ENCODE measurements at regions not wholly inside any gene's neighbourhood (a gene's known extent, or its start where the extent isn't known, plus 50 kb on each side); places are given as distances from the start of the nearest gene placed in this dataset.

DNA sequence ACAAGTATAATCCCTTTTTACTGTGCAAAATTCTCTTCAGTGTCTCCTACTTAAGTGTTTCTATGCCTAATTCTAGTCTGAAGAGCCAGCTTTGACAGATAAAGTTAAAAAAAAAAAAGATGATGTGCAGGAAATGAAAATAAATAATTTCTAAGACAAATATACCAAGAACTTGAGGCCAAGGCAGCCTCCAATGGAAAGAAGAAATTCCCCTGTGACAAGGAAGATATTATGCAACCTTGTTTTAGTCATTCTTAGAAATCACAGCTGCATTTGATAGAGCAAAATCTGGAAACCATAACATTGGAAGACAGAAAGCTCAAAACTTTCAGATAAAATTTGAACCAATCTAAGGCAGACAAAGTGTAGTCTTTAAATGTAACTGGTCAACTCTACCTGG lies 375.9 kb upstream of the TLE4 start:
- Mint-ChIP-seq H3K4me3 (no peak overlapping the region), H3K9me3 (no peaks in the 10 kb centered on the region), H3K27me3 (ENCODE audit: insufficient read depth, low read depth) (peaks cover 2% of the 10 kb centered on the region), H3K27ac (no peak overlapping the region), H3K4me1 (no peaks in the 10 kb centered on the region), H3K36me3 (no peaks in the 10 kb centered on the region)
- no peaks in the 10 kb centered on the region for H4K20me1 ChIP-seq (ENCODE audit: low read depth)
- no peak for DNase-seq (ENCODE audit: low spot score)
- H3K27ac ChIP-seq, result no peak overlapping the region
- no peaks in the 10 kb centered on the region for H3K36me3 ChIP-seq
- no peak overlapping the region for H3K9ac ChIP-seq
- no peaks in the 10 kb centered on the region for H3F3A ChIP-seq (ENCODE audit: low read depth)
- no peaks in the 10 kb centered on the region for H3K4me1 ChIP-seq
- H3K79me2 ChIP-seq (ENCODE audit: low read depth), result no peaks in the 10 kb centered on the region
- no peak overlapping the region for H3K4me2 ChIP-seq
- H2AFZ ChIP-seq (replicated peaks), result no peak overlapping the region
- no peaks in the 10 kb centered on the region for H3K27me3 ChIP-seq
- no peaks in the 10 kb centered on the region for H3K9me3 ChIP-seq (ENCODE audit: low read depth)
- no peak overlapping the region for H3K4me3 ChIP-seq
- TF ChIP-seq EZH2 (IDR thresholded peaks at IDR 0.05) (no peak), EZH2phosphoT487 (IDR thresholded peaks at IDR 0.05) (no peak)
- TF ChIP-seq, protein P1, sequence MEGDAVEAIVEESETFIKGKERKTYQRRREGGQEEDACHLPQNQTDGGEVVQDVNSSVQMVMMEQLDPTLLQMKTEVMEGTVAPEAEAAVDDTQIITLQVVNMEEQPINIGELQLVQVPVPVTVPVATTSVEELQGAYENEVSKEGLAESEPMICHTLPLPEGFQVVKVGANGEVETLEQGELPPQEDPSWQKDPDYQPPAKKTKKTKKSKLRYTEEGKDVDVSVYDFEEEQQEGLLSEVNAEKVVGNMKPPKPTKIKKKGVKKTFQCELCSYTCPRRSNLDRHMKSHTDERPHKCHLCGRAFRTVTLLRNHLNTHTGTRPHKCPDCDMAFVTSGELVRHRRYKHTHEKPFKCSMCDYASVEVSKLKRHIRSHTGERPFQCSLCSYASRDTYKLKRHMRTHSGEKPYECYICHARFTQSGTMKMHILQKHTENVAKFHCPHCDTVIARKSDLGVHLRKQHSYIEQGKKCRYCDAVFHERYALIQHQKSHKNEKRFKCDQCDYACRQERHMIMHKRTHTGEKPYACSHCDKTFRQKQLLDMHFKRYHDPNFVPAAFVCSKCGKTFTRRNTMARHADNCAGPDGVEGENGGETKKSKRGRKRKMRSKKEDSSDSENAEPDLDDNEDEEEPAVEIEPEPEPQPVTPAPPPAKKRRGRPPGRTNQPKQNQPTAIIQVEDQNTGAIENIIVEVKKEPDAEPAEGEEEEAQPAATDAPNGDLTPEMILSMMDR (IDR thresholded peaks at IDR 0.05), result no peak

DNA sequence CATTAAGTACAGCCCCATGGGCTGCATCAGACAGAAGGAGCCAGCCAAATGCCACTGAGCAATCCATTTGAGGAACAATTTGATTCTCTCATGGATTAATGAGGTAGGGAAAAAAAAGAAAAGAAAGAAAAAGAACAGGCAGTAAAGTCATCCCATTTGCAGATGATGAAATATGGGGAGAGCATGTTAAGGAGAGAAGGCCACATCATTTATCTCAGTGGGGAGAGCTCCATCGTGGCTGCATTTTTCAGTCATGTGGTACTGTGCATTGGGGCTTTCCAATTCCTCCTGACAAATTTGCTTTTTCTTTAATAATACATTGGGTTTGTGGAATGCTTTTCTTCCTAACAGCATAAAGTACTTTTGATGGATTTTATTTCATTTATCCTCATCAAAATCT lies 375.2 kb upstream of the TLE4 start:
- Mint-ChIP-seq H3K27me3 (ENCODE audit: insufficient read depth, low read depth) (peaks cover 2% of the 10 kb centered on the region), H3K4me1 (no peaks in the 10 kb centered on the region), H3K4me3 (no peak overlapping the region), H3K36me3 (no peaks in the 10 kb centered on the region), H3K27ac (no peak overlapping the region), H3K9me3 (no peaks in the 10 kb centered on the region)
- H3K4me3 ChIP-seq, result no peak overlapping the region
- no peaks in the 10 kb centered on the region for H3F3A ChIP-seq (ENCODE audit: low read depth)
- no peak overlapping the region for H2AFZ ChIP-seq (replicated peaks)
- no peak overlapping the region for H3K9ac ChIP-seq
- no peak for TF ChIP-seq EZH2phosphoT487 (IDR thresholded peaks at IDR 0.05)
- TF ChIP-seq, protein P1 (IDR thresholded peaks at IDR 0.05), result no peak
- no peak for TF ChIP-seq EZH2 (IDR thresholded peaks at IDR 0.05)
- H3K79me2 ChIP-seq (ENCODE audit: low read depth), result no peaks in the 10 kb centered on the region
- no peaks in the 10 kb centered on the region for H4K20me1 ChIP-seq (ENCODE audit: low read depth)
- H3K27me3 ChIP-seq, result no peaks in the 10 kb centered on the region
- H3K4me2 ChIP-seq, result no peak overlapping the region
- no peak overlapping the region for H3K27ac ChIP-seq
- DNase-seq (ENCODE audit: low spot score), result no peak
- no peaks in the 10 kb centered on the region for H3K4me1 ChIP-seq
- H3K9me3 ChIP-seq (ENCODE audit: low read depth), result no peaks in the 10 kb centered on the region
- no peaks in the 10 kb centered on the region for H3K36me3 ChIP-seq

DNA sequence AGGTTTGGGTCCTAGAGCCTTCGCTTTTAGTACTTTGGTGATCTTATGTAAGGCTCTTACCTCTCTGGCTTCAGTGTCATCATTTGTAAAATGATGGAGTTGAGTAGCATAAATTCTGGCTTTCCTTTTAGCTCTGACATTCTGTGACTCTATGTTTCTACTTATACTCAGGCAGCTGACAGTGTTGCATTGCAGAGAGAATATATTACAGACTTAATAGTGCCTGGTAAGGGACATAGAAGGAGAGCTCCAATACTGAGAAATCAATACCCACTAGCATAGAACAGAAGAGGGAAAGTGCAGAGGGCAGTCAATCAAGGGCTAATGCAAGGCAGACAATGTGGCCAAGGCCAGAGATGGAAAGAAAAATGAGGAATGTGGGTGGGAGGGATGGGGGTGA lies 371.4 kb upstream of the TLE4 start:
- H3K27me3 ChIP-seq, result no peaks in the 10 kb centered on the region
- Mint-ChIP-seq H3K27me3 (ENCODE audit: insufficient read depth, low read depth) (peaks cover 2% of the 10 kb centered on the region), H3K27ac (no peak overlapping the region), H3K9me3 (no peaks in the 10 kb centered on the region), H3K36me3 (no peaks in the 10 kb centered on the region), H3K4me3 (no peak overlapping the region), H3K4me1 (no peaks in the 10 kb centered on the region)
- H3K4me3 ChIP-seq, result no peak overlapping the region
- no peaks in the 10 kb centered on the region for H3K4me1 ChIP-seq
- no peaks in the 10 kb centered on the region for H3K9me3 ChIP-seq (ENCODE audit: low read depth)
- H2AFZ ChIP-seq (replicated peaks), result no peak overlapping the region
- no peak overlapping the region for H3K4me2 ChIP-seq
- TF ChIP-seq, protein P1 (IDR thresholded peaks at IDR 0.05), result no peak
- TF ChIP-seq EZH2 (IDR thresholded peaks at IDR 0.05) (no peak), EZH2phosphoT487 (IDR thresholded peaks at IDR 0.05) (no peak)
- no peaks in the 10 kb centered on the region for H3K36me3 ChIP-seq
- DNase-seq (ENCODE audit: low spot score), result no peak
- H3K9ac ChIP-seq, result no peak overlapping the region
- no peak overlapping the region for H3K27ac ChIP-seq
- H4K20me1 ChIP-seq (ENCODE audit: low read depth), result no peaks in the 10 kb centered on the region
- no peaks in the 10 kb centered on the region for H3F3A ChIP-seq (ENCODE audit: low read depth)
- no peaks in the 10 kb centered on the region for H3K79me2 ChIP-seq (ENCODE audit: low read depth)

DNA sequence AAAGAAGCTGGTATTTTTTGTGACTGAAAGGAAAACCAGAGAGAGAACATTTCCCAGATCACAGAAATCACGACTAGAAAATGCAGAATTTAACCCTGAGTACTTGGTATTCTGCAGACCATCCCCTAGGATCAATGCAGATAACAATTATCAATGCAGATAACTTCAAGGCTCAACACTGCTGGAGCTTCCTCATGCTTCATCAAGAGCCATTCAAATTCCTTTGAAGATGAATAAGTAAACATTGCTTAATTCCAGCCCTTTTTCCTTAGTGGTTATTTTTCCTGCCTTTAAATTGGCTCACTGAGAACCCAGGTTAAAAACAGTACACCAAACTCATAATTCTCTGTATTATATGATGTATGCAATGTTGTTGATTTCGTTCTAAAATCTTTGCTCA lies 370.1 kb upstream of the TLE4 start:
- no peaks in the 10 kb centered on the region for H3K79me2 ChIP-seq (ENCODE audit: low read depth)
- H3K36me3 ChIP-seq, result no peaks in the 10 kb centered on the region
- H3K27me3 ChIP-seq, result no peaks in the 10 kb centered on the region
- Mint-ChIP-seq H3K4me1 (peaks cover 2% of the 10 kb centered on the region), H3K27me3 (ENCODE audit: insufficient read depth, low read depth) (no peaks in the 10 kb centered on the region), H3K27ac (no peak overlapping the region), H3K36me3 (no peaks in the 10 kb centered on the region), H3K9me3 (no peaks in the 10 kb centered on the region), H3K4me3 (no peak overlapping the region)
- DNase-seq (ENCODE audit: low spot score), result no peak
- H3K27ac ChIP-seq, result no peak overlapping the region
- H3K4me2 ChIP-seq, result no peak overlapping the region
- no peak overlapping the region for H3K9ac ChIP-seq
- peaks cover under 1% of the 10 kb centered on the region for H3K4me1 ChIP-seq
- H3F3A ChIP-seq (ENCODE audit: low read depth), result no peaks in the 10 kb centered on the region
- H3K4me3 ChIP-seq, result no peak overlapping the region
- no peaks in the 10 kb centered on the region for H4K20me1 ChIP-seq (ENCODE audit: low read depth)
- H3K9me3 ChIP-seq (ENCODE audit: low read depth), result no peaks in the 10 kb centered on the region
- TF ChIP-seq, protein P1 (IDR thresholded peaks at IDR 0.05), result no peak
- TF ChIP-seq EZH2 (IDR thresholded peaks at IDR 0.05) (no peak), EZH2phosphoT487 (IDR thresholded peaks at IDR 0.05) (no peak)
- no peak overlapping the region for H2AFZ ChIP-seq (replicated peaks)
